H9 (cell line): ENCODE measurements at regions not wholly inside any gene's neighbourhood (a gene's known extent, or its start where the extent isn't known, plus 50 kb on each side); places are given as distances from the start of the nearest gene placed in this dataset.
"Not testable (repeated sequence)": the region's sequence is repeated elsewhere in the genome, so short reads cannot be mapped to it uniquely, and the experiment has no call there.

Experiments
- DNase-seq: peaks from one replicate; pipeline ENCODE4 v3.0.0-alpha.2; 2017
- H2AFZ ChIP-seq: one replicate; pipeline ENCODE4 v1.6.1; 2013; ENCODE audit warnings: mild to moderate bottlenecking, low read length, control low read depth, moderate library complexity
- H2AK5ac ChIP-seq: 2 replicates; pipeline ENCODE4 v1.6.1; 2013; ENCODE audit warnings: low read length, control low read depth, mixed read lengths; ENCODE audit not compliant: insufficient read length
- H2BK120ac ChIP-seq: one replicate; pipeline ENCODE4 v1.6.1; 2013; ENCODE audit warnings: low read depth, mild to moderate bottlenecking, low read length, control low read depth, inconsistent platforms; ENCODE audit not compliant: poor library complexity, severe bottlenecking
- H2BK12ac ChIP-seq: 2 replicates; pipeline ENCODE4 v1.6.1; 2013; ENCODE audit warnings: low read length, control low read depth, mixed read lengths, low read depth; ENCODE audit not compliant: insufficient read length
- H2BK15ac ChIP-seq: 2 replicates; pipeline ENCODE4 v1.6.1; 2013; ENCODE audit warnings: low read depth, low read length, control low read depth
- H2BK20ac ChIP-seq: one replicate; pipeline ENCODE4 v1.6.1; 2013; ENCODE audit warnings: low read depth, mild to moderate bottlenecking, low read length, control low read depth, inconsistent platforms; ENCODE audit not compliant: poor library complexity, severe bottlenecking
- H2BK5ac ChIP-seq: 2 replicates; pipeline ENCODE4 v1.6.1; 2013; ENCODE audit warnings: low read length, control low read depth, mixed read lengths; ENCODE audit not compliant: insufficient read length
- H3K14ac ChIP-seq: 2 replicates; pipeline ENCODE4 v1.6.1; 2013; ENCODE audit warnings: low read length, control low read depth; ENCODE audit not compliant: insufficient read depth
- H3K18ac ChIP-seq: 2 replicates; pipeline ENCODE4 v1.6.1; 2013; ENCODE audit warnings: low read depth, mild to moderate bottlenecking, mixed read lengths, low read length, control low read depth; ENCODE audit not compliant: insufficient read length
- H3K23ac ChIP-seq: 2 replicates; pipeline ENCODE4 v1.6.1; 2013; ENCODE audit warnings: low read length, control low read depth, mixed read lengths, low read depth; ENCODE audit not compliant: insufficient read length
- H3K23me2 ChIP-seq: 2 replicates; pipeline ENCODE4 v1.6.1; 2013; ENCODE audit warnings: low read depth, mild to moderate bottlenecking, mixed read lengths, low read length, control low read depth; ENCODE audit not compliant: insufficient read length, poor library complexity, severe bottlenecking
- H3K27ac ChIP-seq: 2 replicates; pipeline ENCODE4 v1.5.1; 2013; ENCODE audit warnings: low read length, control low read depth, mixed read lengths, low read depth; ENCODE audit not compliant: insufficient read length
- H3K27me3 ChIP-seq: 2 replicates; pipeline ENCODE4 v1.6.1; 2013; ENCODE audit warnings: low read length, control low read depth, inconsistent platforms; ENCODE audit not compliant: insufficient read depth
- H3K4ac ChIP-seq: 2 replicates; pipeline ENCODE4 v1.6.1; 2013; ENCODE audit warnings: low read depth, mild to moderate bottlenecking, control low read depth, inconsistent platforms, low read length, moderate library complexity
- H3K4me1 ChIP-seq: 2 replicates; pipeline ENCODE4 v1.6.1; 2013; ENCODE audit warnings: low read length, control low read depth, inconsistent platforms; ENCODE audit not compliant: insufficient read depth
- H3K4me2 ChIP-seq: 2 replicates; pipeline ENCODE4 v1.6.1; 2013; ENCODE audit warnings: low read length, control low read depth, mixed read lengths; ENCODE audit not compliant: insufficient read length, insufficient read depth
- H3K56ac ChIP-seq: 2 replicates; pipeline ENCODE4 v1.6.1; 2013; ENCODE audit warnings: low read depth, mild to moderate bottlenecking, mixed read lengths, low read length, control low read depth; ENCODE audit not compliant: insufficient read length
- H3K79me1 ChIP-seq: 2 replicates; pipeline ENCODE4 v1.6.1; 2013; ENCODE audit warnings: low read depth, mild to moderate bottlenecking, moderate library complexity, low read length, control low read depth, inconsistent platforms; ENCODE audit not compliant: insufficient read depth, poor library complexity, severe bottlenecking
- H3K79me2 ChIP-seq: 2 replicates; pipeline ENCODE4 v1.6.1; 2013; ENCODE audit warnings: low read length, control low read depth, inconsistent platforms; ENCODE audit not compliant: insufficient read depth
- H3K9ac ChIP-seq: 2 replicates; pipeline ENCODE4 v1.6.1; 2013; ENCODE audit warnings: low read length, control low read depth, mixed read lengths; ENCODE audit not compliant: insufficient read length; ENCODE audit errors: extremely low read depth
- H3K9me3 ChIP-seq: one replicate; pipeline ENCODE4 v1.6.1; 2013; ENCODE audit warnings: low read depth, low read length, inconsistent platforms; ENCODE audit not compliant: control insufficient read depth
- H3T11ph ChIP-seq: one replicate; pipeline ENCODE4 v1.6.1; 2013; ENCODE audit warnings: mild to moderate bottlenecking, low read length, control low read depth, inconsistent platforms
- H4K20me1 ChIP-seq: one replicate; pipeline ENCODE4 v1.6.1; 2013; ENCODE audit not compliant: control insufficient read depth, insufficient read length, insufficient read depth
- H4K5ac ChIP-seq: 2 replicates; pipeline ENCODE4 v1.6.1; 2013; ENCODE audit warnings: low read depth, mild to moderate bottlenecking, mixed read lengths, low read length, control low read depth; ENCODE audit not compliant: insufficient read length
- H4K8ac ChIP-seq: replicated peaks from 2 replicates; pipeline ENCODE4 v1.6.1; 2013; ENCODE audit warnings: low read length, control low read depth, mixed read lengths, low read depth; ENCODE audit not compliant: insufficient read length
- H4K91ac ChIP-seq: 2 replicates; pipeline ENCODE4 v1.6.1; 2013; ENCODE audit warnings: low read depth, mild to moderate bottlenecking, moderate library complexity, mixed read lengths, low read length, control low read depth; ENCODE audit not compliant: insufficient read length
- H3K27ac Mint-ChIP-seq, 3 experiments: 2 replicates in 2 of 3; 3 replicates in 1 of 3; pipeline ENCODE4 v1.8.0; 2020 to 2021; ENCODE audit warnings: mixed read lengths in 3 of 3, mild to moderate bottlenecking in 1 of 3, moderate library complexity in 1 of 3
- H3K27me3 Mint-ChIP-seq: 2 replicates; pipeline ENCODE4 v1.8.0; 2021; ENCODE audit warnings: low read depth, mild to moderate bottlenecking, moderate library complexity, mixed read lengths
- H3K36me3 Mint-ChIP-seq, 3 experiments: 2 replicates in 2 of 3; 3 replicates in 1 of 3; pipeline ENCODE4 v1.8.0; 2020 to 2021; ENCODE audit warnings: low read depth in 3 of 3, mixed read lengths in 3 of 3; ENCODE audit not compliant: insufficient read depth in 1 of 3
- H3K4me1 Mint-ChIP-seq, 2 experiments: 2 replicates each; pipeline ENCODE4 v1.8.0; 2020; ENCODE audit warnings: mixed read lengths in 2 of 2
- H3K4me3 Mint-ChIP-seq, 2 experiments: 2 replicates in 1 of 2; 3 replicates in 1 of 2; pipeline ENCODE4 v1.8.0; 2020 to 2021; ENCODE audit warnings: mild to moderate bottlenecking in 2 of 2, mixed read lengths in 2 of 2, moderate library complexity in 1 of 2
- H3K9me3 Mint-ChIP-seq, 2 experiments: 2 replicates in 1 of 2; 3 replicates in 1 of 2; pipeline ENCODE4 v1.8.0; 2020; ENCODE audit warnings: mild to moderate bottlenecking in 2 of 2, mixed read lengths in 2 of 2, moderate library complexity in 1 of 2
- WGBS: extraction: QIAGEN DNeasy Blood & Tissue Kit; methylation state at CpG from one replicate; pipeline ENCODE4 v1.1.7; 2013; ENCODE audit warnings: missing lambda C conversion rate, low lambda C conversion rate, mixed read lengths; ENCODE audit not compliant: insufficient read length; ENCODE audit errors: extremely low coverage; 5-methylcytosine and 5-hydroxymethylcytosine counted together
- TF ChIP-seq, protein P1 (sequence below): fragments of 200-600 bp; sonication (generic); conservative IDR thresholded peaks from 3 replicates; pipeline ENCODE4 v1.8.0; 2021; ENCODE audit warnings: antibody characterized with exemption, mild to moderate bottlenecking

DNA sequence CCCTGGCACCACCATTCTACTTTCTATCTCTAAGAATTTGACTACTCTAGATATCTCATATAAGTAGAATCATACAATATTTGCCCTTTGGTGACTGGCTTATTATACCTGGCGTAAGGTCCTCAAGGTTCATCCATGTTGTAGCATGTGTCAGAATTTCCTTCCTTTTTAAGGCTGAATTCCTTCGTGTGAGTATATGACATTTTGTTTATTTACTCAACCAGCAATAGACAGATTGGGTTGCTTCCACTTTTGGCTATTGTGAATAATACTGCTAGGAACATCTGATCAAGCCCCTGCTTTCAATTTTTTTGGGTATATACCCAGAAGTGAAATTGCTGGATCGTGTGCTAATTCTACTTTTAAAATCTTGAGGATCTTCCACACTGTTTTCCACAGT lies 232.8 kb upstream of the MCHR2 start:
- Histone ChIP-seq H3K4me2 (no peak overlapping the region), H3K4me1 (no peaks in the 10 kb centered on the region), H3K23me2 (no peaks in the 10 kb centered on the region), H3T11ph (no peak overlapping the region), H4K5ac (no peak overlapping the region), H3K79me1 (no peaks in the 10 kb centered on the region), H3K56ac (no peak overlapping the region), H3K18ac (no peak overlapping the region), H2BK12ac (no peak overlapping the region), H3K79me2 (no peaks in the 10 kb centered on the region), H3K27me3 (no peaks in the 10 kb centered on the region), H3K4ac (no peak overlapping the region), H4K20me1 (no peaks in the 10 kb centered on the region), H2AK5ac (no peak overlapping the region), H2BK5ac (no peak overlapping the region), H4K91ac (no peak overlapping the region), H2BK15ac (no peak overlapping the region), H2AFZ (no peak overlapping the region), H3K23ac (no peak overlapping the region), H4K8ac (no peak overlapping the region), H3K9ac (no peak overlapping the region), H3K27ac (no peak overlapping the region), H2BK120ac (no peak overlapping the region), H3K9me3 (no peaks in the 10 kb centered on the region), H2BK20ac (no peak overlapping the region), H3K14ac (no peak overlapping the region)
- Mint-ChIP-seq H3K4me3 (no peak overlapping the region), H3K36me3 (no peaks in the 10 kb centered on the region; a peak in 1 of 7 replicates), H3K4me1 (peaks cover 12 to 23% of the 10 kb centered on the region in 2 experiments), H3K9me3 (peaks cover 3% of the 10 kb centered on the region in 2 experiments; a peak in 3 of 5 replicates), H3K27me3 (peaks cover 11% of the 10 kb centered on the region), H3K27ac (no peak overlapping the region)
- DNase-seq = no peak
- TF ChIP-seq, protein P1, sequence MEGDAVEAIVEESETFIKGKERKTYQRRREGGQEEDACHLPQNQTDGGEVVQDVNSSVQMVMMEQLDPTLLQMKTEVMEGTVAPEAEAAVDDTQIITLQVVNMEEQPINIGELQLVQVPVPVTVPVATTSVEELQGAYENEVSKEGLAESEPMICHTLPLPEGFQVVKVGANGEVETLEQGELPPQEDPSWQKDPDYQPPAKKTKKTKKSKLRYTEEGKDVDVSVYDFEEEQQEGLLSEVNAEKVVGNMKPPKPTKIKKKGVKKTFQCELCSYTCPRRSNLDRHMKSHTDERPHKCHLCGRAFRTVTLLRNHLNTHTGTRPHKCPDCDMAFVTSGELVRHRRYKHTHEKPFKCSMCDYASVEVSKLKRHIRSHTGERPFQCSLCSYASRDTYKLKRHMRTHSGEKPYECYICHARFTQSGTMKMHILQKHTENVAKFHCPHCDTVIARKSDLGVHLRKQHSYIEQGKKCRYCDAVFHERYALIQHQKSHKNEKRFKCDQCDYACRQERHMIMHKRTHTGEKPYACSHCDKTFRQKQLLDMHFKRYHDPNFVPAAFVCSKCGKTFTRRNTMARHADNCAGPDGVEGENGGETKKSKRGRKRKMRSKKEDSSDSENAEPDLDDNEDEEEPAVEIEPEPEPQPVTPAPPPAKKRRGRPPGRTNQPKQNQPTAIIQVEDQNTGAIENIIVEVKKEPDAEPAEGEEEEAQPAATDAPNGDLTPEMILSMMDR = no peak
- no CpG with 5 or more reads among the region's 3 CpGs for WGBS

DNA sequence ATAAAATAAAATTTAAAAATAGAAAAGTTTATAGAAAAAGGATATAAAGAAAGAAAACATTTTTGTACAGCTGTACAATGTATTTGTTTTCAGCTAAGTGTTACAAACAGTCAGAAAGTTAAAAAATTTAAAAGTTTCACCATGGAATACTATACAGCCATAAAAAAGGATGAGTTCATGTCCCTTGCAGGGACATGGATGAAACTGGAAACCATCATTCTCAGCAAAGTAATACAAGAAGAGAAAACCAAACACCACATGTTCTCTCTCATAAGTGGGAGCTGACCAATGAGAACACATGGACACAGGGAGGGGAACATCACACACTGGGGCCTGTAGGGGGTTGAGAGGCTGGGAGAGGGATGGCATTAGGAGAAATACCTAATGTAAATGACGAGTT lies 229.9 kb upstream of the MCHR2 start:
- H3K9me3 Mint-ChIP-seq, H3K4me2 ChIP-seq, H3K27ac Mint-ChIP-seq, H3K23me2 ChIP-seq, H4K8ac ChIP-seq, H3K14ac ChIP-seq, H3K36me3 Mint-ChIP-seq, H3K4me3 Mint-ChIP-seq, H4K20me1 ChIP-seq, H2BK120ac ChIP-seq, H3K23ac ChIP-seq, H2AFZ ChIP-seq, H3K4me1 ChIP-seq, H3K9me3 ChIP-seq, H3K4ac ChIP-seq, H3K56ac ChIP-seq, H3T11ph ChIP-seq, H3K79me2 ChIP-seq, H3K18ac ChIP-seq, H2BK5ac ChIP-seq, H3K4me1 Mint-ChIP-seq, H4K5ac ChIP-seq, H4K91ac ChIP-seq, H2BK20ac ChIP-seq, H3K79me1 ChIP-seq, H3K9ac ChIP-seq, H3K27ac ChIP-seq, DNase-seq, H2BK15ac ChIP-seq, H2AK5ac ChIP-seq, H3K27me3 ChIP-seq, H2BK12ac ChIP-seq: not testable (repeated sequence)
- peaks cover 11% of the 10 kb centered on the region for H3K27me3 Mint-ChIP-seq
- no CpG with 5 or more reads among the region's 1 CpG for WGBS
